ENCODE measurements at regions not wholly inside any gene's neighbourhood (a gene's known extent, or its start where the extent isn't known, plus 50 kb on each side); places are given as distances from the start of the nearest gene placed in this dataset.

GRCh38 chr14:58697930-58698642 lies 60.3 kb downstream of the DACT1 start:
- Histone ChIP-seq H3K27me3 (ENCODE audit: control insufficient read depth in 1 of 2, insufficient read depth in 2 of 2, low read length in 2 of 2) (no peaks in the 10 kb centered on the region), H3K36me3 (ENCODE audit: control insufficient read depth in 1 of 2, insufficient read depth in 2 of 2, low read length in 2 of 2) (no peaks in the 10 kb centered on the region), H3K9me3 (ENCODE audit: control insufficient read depth in 1 of 2, low read length in 2 of 2) (no peaks in the 10 kb centered on the region), H3K4me3 (ENCODE audit: low read depth in 1 of 2, low read length in 2 of 2) (no peak overlapping the region), H3K9ac (ENCODE audit: low read depth in 1 of 2, low read length in 2 of 2) (no peak overlapping the region), H3K4me1 (ENCODE audit: control insufficient read depth in 1 of 2, insufficient read depth in 2 of 2, low read length in 2 of 2) (peaks cover 6 to 7% of the 10 kb centered on the region in 2 donors), H3K27ac (ENCODE audit: low read depth, low read length) (no peak overlapping the region)

- H3K27me3 ChIP-seq (ENCODE audit: control insufficient read depth in 1 of 2, insufficient read depth in 2 of 2, low read length in 2 of 2) = no peaks in the 10 kb centered on the region
- no peak overlapping the region for H3K9ac ChIP-seq (ENCODE audit: low read depth in 1 of 2, low read length in 2 of 2)
- no peak overlapping the region for H3K4me3 ChIP-seq (ENCODE audit: low read depth in 1 of 2, low read length in 2 of 2)
- peaks cover 6 to 7% of the 10 kb centered on the region in 2 donors for H3K4me1 ChIP-seq (ENCODE audit: control insufficient read depth in 1 of 2, insufficient read depth in 2 of 2, low read length in 2 of 2)
- H3K9me3 ChIP-seq (ENCODE audit: control insufficient read depth in 1 of 2, low read length in 2 of 2) = no peaks in the 10 kb centered on the region
- no peaks in the 10 kb centered on the region for H3K36me3 ChIP-seq (ENCODE audit: control insufficient read depth in 1 of 2, insufficient read depth in 2 of 2, low read length in 2 of 2)
- no peak overlapping the region for H3K27ac ChIP-seq (ENCODE audit: low read depth, low read length)
These were observed 62.0 kb downstream of the DACT1 start for GRCh38 chr14:58699681-58700205.

DNA sequence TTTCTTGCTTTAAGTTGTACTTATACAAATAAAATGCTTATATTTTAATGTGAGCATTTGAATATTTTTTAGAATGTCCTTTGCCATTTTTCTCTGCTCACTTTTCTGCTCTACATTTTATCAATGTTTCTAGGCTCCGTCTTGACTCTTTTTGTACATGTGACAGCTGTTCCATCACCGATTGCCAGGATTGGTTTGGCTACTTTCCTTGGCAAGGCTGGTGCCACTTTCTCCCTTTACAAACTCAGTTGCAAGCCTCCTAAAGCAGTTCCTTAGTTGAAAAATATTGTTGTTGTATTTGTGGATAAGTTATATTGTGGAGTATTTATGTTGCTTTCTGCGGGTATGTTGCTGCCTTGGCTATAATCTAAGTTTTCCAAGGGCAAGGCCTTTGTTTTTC lies 63.4 kb downstream of the DACT1 start:
- H3K4me1 ChIP-seq (ENCODE audit: control insufficient read depth in 1 of 2, insufficient read depth in 2 of 2, low read length in 2 of 2) = peaks cover 6 to 7% of the 10 kb centered on the region in 2 donors
- H3K36me3 ChIP-seq (ENCODE audit: control insufficient read depth in 1 of 2, insufficient read depth in 2 of 2, low read length in 2 of 2) = no peaks in the 10 kb centered on the region
- no peak overlapping the region for H3K9ac ChIP-seq (ENCODE audit: low read depth in 1 of 2, low read length in 2 of 2)
- H3K4me3 ChIP-seq (ENCODE audit: low read depth in 1 of 2, low read length in 2 of 2) = no peak overlapping the region
- H3K27me3 ChIP-seq (ENCODE audit: control insufficient read depth in 1 of 2, insufficient read depth in 2 of 2, low read length in 2 of 2) = no peaks in the 10 kb centered on the region
- no peaks in the 10 kb centered on the region for H3K9me3 ChIP-seq (ENCODE audit: control insufficient read depth in 1 of 2, low read length in 2 of 2)
- H3K27ac ChIP-seq (ENCODE audit: low read depth, low read length) = no peak overlapping the region

- Histone ChIP-seq H3K4me1 (ENCODE audit: control insufficient read depth in 1 of 2, insufficient read depth in 2 of 2, low read length in 2 of 2) (peaks cover 6 to 7% of the 10 kb centered on the region in 2 donors), H3K9ac (ENCODE audit: low read depth in 1 of 2, low read length in 2 of 2) (no peak overlapping the region), H3K27me3 (ENCODE audit: control insufficient read depth in 1 of 2, insufficient read depth in 2 of 2, low read length in 2 of 2) (no peaks in the 10 kb centered on the region), H3K36me3 (ENCODE audit: control insufficient read depth in 1 of 2, insufficient read depth in 2 of 2, low read length in 2 of 2) (no peaks in the 10 kb centered on the region), H3K4me3 (ENCODE audit: low read depth in 1 of 2, low read length in 2 of 2) (no peak overlapping the region), H3K9me3 (ENCODE audit: control insufficient read depth in 1 of 2, low read length in 2 of 2) (no peaks in the 10 kb centered on the region), H3K27ac (ENCODE audit: low read depth, low read length) (no peak overlapping the region)
These were observed 63.8 kb downstream of the DACT1 start for GRCh38 chr14:58701604-58702003.

DNA sequence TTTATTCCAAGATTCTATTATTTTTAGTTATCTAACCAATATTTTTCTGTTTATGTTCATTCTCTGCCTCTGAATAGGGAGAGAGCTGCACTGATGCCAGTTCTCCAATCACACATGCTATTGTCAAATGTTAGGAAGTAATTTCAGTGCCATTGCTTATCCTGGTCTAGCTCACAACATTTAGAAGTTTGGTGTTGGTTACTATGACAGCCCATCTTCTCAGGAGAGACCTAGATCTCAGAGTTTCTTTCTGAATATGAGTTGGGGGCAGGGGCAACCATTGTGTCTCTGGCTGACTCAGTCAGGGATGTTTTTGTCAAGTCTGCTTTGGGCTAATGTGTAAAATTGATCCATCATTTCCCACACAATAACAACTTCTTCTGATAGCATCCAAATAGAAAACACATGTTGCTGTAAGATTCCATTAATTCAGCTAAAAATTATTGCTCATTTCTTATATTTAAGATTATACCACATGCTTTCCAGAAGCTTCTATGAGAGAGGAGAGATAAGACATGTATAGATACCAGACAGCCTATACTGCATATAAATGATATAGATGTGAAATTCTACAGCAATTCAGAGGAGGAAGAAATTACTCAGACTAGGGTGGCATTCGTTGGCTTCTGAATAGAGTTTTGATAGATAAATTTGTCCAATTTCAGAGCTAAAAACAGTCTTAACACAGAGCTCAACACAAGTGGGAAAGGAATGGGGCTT lies 64.8 kb downstream of the DACT1 start:
- Histone ChIP-seq H3K36me3 (ENCODE audit: control insufficient read depth in 1 of 2, insufficient read depth in 2 of 2, low read length in 2 of 2) (no peaks in the 10 kb centered on the region), H3K27me3 (ENCODE audit: control insufficient read depth in 1 of 2, insufficient read depth in 2 of 2, low read length in 2 of 2) (no peaks in the 10 kb centered on the region), H3K9me3 (ENCODE audit: control insufficient read depth in 1 of 2, low read length in 2 of 2) (no peaks in the 10 kb centered on the region), H3K4me3 (ENCODE audit: low read depth in 1 of 2, low read length in 2 of 2) (no peak overlapping the region), H3K4me1 (ENCODE audit: control insufficient read depth in 1 of 2, insufficient read depth in 2 of 2, low read length in 2 of 2) (peaks cover 6 to 7% of the 10 kb centered on the region in 2 donors), H3K9ac (ENCODE audit: low read depth in 1 of 2, low read length in 2 of 2) (no peak overlapping the region), H3K27ac (ENCODE audit: low read depth, low read length) (no peak overlapping the region)

- Histone ChIP-seq H3K9ac (ENCODE audit: low read depth in 1 of 2, low read length in 2 of 2) (no peak overlapping the region), H3K4me1 (ENCODE audit: control insufficient read depth in 1 of 2, insufficient read depth in 2 of 2, low read length in 2 of 2) (peaks cover 4 to 6% of the 10 kb centered on the region in 2 donors), H3K27me3 (ENCODE audit: control insufficient read depth in 1 of 2, insufficient read depth in 2 of 2, low read length in 2 of 2) (no peaks in the 10 kb centered on the region), H3K9me3 (ENCODE audit: control insufficient read depth in 1 of 2, low read length in 2 of 2) (no peaks in the 10 kb centered on the region), H3K4me3 (ENCODE audit: low read depth in 1 of 2, low read length in 2 of 2) (no peak overlapping the region), H3K27ac (ENCODE audit: low read depth, low read length) (no peak overlapping the region), H3K36me3 (ENCODE audit: control insufficient read depth in 1 of 2, insufficient read depth in 2 of 2, low read length in 2 of 2) (no peaks in the 10 kb centered on the region)
These were observed 65.4 kb downstream of the DACT1 start for GRCh38 chr14:58703161-58703506.

DNA sequence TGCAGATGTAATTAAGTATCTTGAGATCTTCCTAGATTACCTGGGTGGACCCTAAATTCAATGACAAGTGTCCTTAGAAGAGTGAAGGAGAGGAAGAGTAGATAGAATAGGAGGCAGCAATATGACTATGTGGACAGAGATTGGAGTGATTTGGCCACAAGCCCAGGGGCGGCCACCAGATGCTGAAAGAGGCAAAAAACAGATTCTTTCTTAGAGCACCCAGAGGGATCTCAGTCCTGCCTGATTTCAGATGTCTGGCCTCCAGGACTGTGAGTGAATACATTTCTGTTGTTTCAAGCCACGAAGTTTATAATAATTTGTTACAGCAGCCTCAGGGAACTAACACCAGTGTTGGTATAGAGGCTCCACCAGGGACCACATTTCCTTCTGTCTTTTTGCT lies 67.3 kb downstream of the DACT1 start:
- H3K4me3 ChIP-seq (ENCODE audit: low read depth in 1 of 2, low read length in 2 of 2) = no peak overlapping the region
- H3K36me3 ChIP-seq (ENCODE audit: control insufficient read depth in 1 of 2, insufficient read depth in 2 of 2, low read length in 2 of 2) = no peaks in the 10 kb centered on the region
- no peak overlapping the region for H3K9ac ChIP-seq (ENCODE audit: low read depth in 1 of 2, low read length in 2 of 2)
- H3K27ac ChIP-seq (ENCODE audit: low read depth, low read length) = no peak overlapping the region
- H3K4me1 ChIP-seq (ENCODE audit: control insufficient read depth in 1 of 2, insufficient read depth in 2 of 2, low read length in 2 of 2) = no peaks in the 10 kb centered on the region
- no peaks in the 10 kb centered on the region for H3K9me3 ChIP-seq (ENCODE audit: control insufficient read depth in 1 of 2, low read length in 2 of 2)
- H3K27me3 ChIP-seq (ENCODE audit: control insufficient read depth in 1 of 2, insufficient read depth in 2 of 2, low read length in 2 of 2) = no peaks in the 10 kb centered on the region

- Histone ChIP-seq H3K27ac (ENCODE audit: low read depth, low read length) (no peak overlapping the region), H3K9ac (ENCODE audit: low read depth in 1 of 2, low read length in 2 of 2) (no peak overlapping the region), H3K36me3 (ENCODE audit: control insufficient read depth in 1 of 2, insufficient read depth in 2 of 2, low read length in 2 of 2) (no peaks in the 10 kb centered on the region), H3K27me3 (ENCODE audit: control insufficient read depth in 1 of 2, insufficient read depth in 2 of 2, low read length in 2 of 2) (no peaks in the 10 kb centered on the region), H3K9me3 (ENCODE audit: control insufficient read depth in 1 of 2, low read length in 2 of 2) (no peaks in the 10 kb centered on the region), H3K4me1 (ENCODE audit: control insufficient read depth in 1 of 2, insufficient read depth in 2 of 2, low read length in 2 of 2) (no peaks in the 10 kb centered on the region), H3K4me3 (ENCODE audit: low read depth in 1 of 2, low read length in 2 of 2) (no peak overlapping the region)
These were observed 70.2 kb downstream of the DACT1 start for GRCh38 chr14:58707949-58708348.

DNA sequence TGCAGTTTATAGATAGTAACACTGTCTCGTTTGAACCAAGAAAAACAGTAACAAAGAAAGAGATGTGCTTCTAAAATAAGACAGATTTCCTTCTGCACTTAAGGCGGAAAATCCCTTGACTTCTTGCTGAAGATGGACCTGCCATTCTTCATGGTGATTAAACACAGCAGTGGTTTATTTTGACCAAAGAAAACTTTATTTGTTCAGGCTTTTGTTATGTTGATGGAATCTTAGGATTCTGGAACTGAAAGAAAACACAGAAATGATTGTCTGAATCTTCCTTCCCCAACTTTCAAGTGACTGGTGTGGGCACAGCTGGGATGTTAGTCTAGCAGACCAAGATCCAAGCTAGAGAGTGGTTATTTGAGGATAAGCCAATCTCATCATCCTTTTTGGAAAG lies 72.2 kb downstream of the DACT1 start:
- Histone ChIP-seq H3K27me3 (ENCODE audit: control insufficient read depth in 1 of 2, insufficient read depth in 2 of 2, low read length in 2 of 2) (no peaks in the 10 kb centered on the region), H3K9ac (ENCODE audit: low read depth in 1 of 2, low read length in 2 of 2) (no peak overlapping the region), H3K4me1 (ENCODE audit: control insufficient read depth in 1 of 2, insufficient read depth in 2 of 2, low read length in 2 of 2) (no peaks in the 10 kb centered on the region), H3K27ac (ENCODE audit: low read depth, low read length) (no peak overlapping the region), H3K9me3 (ENCODE audit: control insufficient read depth in 1 of 2, low read length in 2 of 2) (no peaks in the 10 kb centered on the region), H3K36me3 (ENCODE audit: control insufficient read depth in 1 of 2, insufficient read depth in 2 of 2, low read length in 2 of 2) (no peaks in the 10 kb centered on the region), H3K4me3 (ENCODE audit: low read depth in 1 of 2, low read length in 2 of 2) (no peak overlapping the region)

DNA sequence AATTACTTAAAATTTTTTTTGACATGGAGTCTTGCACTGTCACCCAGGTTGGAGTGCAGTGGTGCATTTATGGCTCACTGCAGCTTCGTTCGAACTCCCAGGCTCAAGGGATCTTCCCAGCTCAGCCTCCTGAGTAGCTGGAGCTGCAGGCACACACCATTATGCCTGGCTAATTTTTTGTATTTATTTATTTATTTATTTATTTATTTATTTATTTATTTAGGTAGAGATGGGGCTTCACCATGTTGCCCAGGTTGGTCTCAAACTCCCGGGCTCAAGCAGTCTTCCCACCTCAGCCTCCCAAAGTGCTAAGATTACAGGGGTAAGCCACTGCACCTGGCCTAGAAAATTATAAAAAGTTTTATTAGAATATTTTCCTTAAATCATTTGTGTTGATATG lies 73.6 kb downstream of the DACT1 start:
- Histone ChIP-seq H3K4me1 (ENCODE audit: control insufficient read depth in 1 of 2, insufficient read depth in 2 of 2, low read length in 2 of 2) (no peaks in the 10 kb centered on the region), H3K36me3 (ENCODE audit: control insufficient read depth in 1 of 2, insufficient read depth in 2 of 2, low read length in 2 of 2) (no peaks in the 10 kb centered on the region), H3K9ac (ENCODE audit: low read depth in 1 of 2, low read length in 2 of 2) (no peak overlapping the region), H3K4me3 (ENCODE audit: low read depth in 1 of 2, low read length in 2 of 2) (no peak overlapping the region), H3K27me3 (ENCODE audit: control insufficient read depth in 1 of 2, insufficient read depth in 2 of 2, low read length in 2 of 2) (no peaks in the 10 kb centered on the region), H3K27ac (ENCODE audit: low read depth, low read length) (no peak overlapping the region), H3K9me3 (ENCODE audit: control insufficient read depth in 1 of 2, low read length in 2 of 2) (no peaks in the 10 kb centered on the region)

All from duodenal mucosa (tissue), 2 donors.